NCI-H1105 treated with DMSO at 0.1 percent for 48 hours (cell line): ENCODE measurements at regions not wholly inside any gene's neighbourhood (a gene's known extent, or its start where the extent isn't known, plus 50 kb on each side); places are given as distances from the start of the nearest gene placed in this dataset.

Source experiments
- DNase-seq: peaks from one replicate; lab custom pipeline; 2025; lab: John Stamatoyannopoulos, UW

DNA sequence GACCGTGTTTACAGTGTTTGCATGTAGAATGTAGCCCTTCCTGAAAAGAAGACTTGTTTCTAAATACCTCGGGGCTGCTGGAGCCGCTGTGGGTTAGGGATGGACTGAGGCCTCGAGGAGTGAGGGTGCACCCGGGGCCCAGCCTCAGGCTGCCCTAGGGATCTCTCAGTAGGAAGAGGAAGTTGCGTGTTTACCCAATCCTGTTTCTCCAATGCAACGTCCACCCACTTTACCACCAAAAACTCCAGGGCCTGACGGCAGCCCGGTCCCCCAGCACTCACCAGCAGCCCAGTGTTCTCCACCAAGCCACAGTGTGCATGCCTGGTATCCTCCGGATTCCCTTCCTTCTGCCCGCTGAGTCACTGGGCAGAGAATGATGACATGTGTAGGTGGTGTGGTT is 255.8 kb downstream of the GLI2 start:
- no peak for DNase-seq

DNA sequence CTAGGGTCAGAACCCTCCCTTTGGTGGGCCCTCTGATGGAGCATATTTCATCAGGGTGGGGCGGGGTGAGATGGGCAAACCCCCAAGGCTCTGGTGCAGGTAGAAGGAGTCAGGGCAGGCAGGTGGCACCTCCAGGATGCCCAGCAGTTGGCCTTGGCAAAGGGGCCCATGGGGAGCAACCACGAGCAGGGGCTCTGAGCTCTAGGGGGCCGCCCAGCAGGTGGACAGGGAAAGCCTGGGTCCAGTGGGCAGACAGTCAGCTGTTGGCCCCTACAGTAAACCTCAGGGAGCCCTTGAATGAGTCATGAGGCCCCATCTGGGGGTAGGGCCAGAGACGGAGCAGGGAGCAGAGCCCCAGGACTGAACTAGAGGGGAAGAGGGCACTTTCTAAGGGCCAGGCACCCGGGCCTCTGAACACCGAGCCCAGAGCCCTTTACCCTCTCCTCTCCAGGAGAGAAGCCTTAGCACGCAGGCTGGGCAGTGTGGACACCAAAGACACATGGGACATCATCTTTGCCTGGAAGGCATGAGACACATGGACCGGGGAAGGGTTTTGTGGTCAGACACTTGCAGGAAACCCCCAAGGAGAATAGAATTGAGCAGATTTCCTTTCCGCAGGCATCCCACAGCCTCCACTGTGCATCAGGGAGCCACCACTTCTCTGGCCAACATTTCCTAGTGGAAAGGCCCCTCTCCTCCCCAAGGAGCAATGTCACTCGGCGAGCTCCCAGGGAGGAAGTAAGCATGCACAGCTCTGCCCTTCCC is 257.3 kb downstream of the GLI2 start:
- no peak for DNase-seq

DNA sequence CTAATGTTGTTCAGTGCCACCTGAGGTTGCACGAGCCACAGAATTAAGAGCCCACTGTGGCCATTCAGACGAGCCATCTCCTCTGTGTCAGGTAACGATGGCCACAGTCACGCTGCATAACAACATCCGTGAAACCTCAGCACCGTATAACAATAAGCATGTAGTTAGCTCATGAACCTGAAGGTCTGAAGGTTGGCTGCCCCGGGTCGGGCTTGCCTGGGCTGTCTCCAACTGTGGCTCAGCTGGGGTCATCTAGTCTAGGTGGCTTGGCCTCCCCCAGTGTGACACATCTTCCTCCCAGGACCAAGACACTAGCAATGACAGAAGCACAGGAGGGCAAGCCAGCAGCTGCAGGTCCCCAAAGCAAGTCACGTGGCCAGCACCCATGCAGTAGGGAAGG is 258.0 kb downstream of the GLI2 start:
- DNase-seq: no peak

- no peak for DNase-seq
Measured at GRCh38 chr2:120994301-120994995, 258.8 kb downstream of the GLI2 start.

DNA sequence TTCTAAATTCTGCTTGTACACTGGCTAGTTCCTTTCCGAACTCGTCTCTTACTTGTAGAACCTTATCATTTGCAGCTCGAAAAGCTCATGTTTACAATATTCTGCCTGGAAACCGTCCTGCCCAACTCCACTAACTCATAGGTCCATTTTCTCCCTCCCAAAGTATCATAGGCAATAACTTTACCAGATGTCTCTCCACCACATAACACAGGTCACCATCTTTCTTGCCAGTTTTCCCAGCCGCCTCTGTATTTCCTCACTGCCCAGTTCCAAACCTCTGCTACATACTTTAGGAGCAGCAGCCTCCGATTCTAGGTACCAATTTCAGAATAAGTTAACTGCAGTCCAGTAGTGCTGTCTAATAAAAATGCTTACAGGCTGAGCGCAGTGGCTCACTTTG is 259.5 kb downstream of the GLI2 start:
- no peak for DNase-seq

DNA sequence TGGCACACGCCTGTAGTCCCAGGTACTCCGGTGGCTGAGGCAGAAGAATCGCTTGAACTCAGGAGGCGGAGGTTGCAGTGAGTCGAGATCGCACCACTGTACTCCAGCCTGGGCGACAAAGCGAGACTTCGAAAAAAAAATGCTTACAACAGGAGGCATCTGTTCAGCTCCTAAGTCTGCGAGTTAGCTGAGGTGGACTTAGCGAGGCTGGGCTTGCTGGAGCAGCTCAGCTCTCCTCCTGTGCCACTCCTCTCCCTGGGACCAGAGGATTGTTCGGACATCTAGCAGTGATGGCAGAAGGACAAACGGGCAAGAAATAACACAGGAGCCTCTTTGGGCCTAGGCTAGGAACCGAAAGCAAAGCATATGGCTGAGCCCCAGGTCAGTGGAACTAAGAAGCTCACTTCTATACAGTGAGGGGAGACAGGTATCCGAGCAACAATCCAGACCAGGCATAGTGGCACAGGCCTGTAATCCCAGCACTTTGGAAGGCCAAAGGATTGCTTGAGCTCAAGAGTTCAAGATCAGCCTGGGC is 260.1 kb downstream of the GLI2 start:
- no peak for DNase-seq

GRCh38 chr2:120999377-121000097 is 263.9 kb downstream of the GLI2 start:
- no peak for DNase-seq

DNA sequence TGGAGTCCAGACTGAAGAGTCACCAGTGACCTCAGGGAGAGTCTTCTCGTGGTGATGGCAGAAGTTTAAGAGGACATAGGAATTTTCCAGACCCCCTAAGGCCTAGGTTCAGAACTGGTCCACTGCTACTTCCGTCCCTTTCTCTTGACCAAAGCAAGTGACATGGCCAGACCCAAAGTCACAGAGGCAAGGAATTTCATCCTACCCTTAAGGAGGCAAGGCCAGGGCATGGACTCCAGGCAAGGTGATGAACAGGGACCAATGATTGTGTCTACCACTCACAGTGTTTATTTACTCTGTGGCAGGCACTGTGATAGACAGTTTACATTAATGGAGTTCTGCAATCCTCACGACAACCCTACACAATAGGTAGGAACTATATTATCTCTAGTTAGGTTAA is 265.1 kb downstream of the GLI2 start:
- DNase-seq: no peak

- no peak for DNase-seq
Measured at GRCh38 chr2:121001641-121002040, 266.0 kb downstream of the GLI2 start.

- no peak for DNase-seq
Measured at GRCh38 chr2:121002597-121002996, 266.9 kb downstream of the GLI2 start.

DNA sequence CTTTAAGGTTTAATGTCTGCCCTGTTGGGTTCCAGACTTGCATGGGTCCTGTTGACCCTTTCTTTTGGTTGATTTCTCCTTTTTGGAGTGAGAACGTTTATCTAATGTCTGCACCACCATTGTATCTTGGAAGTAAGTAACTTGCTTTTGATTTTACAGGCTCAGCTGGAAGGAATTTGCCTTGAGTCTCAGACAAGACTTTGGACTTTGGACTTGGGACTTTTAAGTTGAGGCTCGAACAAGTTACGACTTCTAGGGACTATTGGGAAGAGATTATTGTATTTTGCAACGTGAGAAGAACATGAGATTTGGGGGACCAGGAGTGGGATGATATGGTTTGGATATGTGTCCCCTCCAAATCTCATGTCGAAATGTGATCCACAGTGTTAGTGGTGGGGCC is 267.7 kb downstream of the GLI2 start:
- DNase-seq: no peak

- DNase-seq: no peak
Measured at GRCh38 chr2:121004359-121004758, 268.7 kb downstream of the GLI2 start.

DNA sequence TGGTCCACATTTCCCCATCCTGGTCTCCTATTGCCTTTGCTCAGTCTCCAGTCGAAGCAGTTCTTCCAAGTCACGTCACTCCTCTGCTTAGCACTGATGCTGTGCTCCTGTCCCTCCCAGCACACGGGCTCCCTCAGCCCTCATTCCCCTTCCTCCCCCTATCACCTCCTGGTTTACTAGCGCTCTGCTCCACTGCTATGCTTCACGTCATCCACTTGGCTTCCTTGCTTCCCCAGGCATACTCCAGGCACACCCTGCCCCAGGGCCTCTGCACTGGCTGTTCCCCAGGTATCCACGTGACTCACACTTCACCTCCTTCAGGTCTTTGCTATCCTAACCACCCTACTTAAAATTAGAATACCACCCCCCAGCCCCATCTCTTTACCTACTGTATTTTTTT is 269.3 kb downstream of the GLI2 start:
- DNase-seq: no peak

GRCh38 chr2:121005453-121005852 is 269.8 kb downstream of the GLI2 start:
- no peak for DNase-seq

DNA sequence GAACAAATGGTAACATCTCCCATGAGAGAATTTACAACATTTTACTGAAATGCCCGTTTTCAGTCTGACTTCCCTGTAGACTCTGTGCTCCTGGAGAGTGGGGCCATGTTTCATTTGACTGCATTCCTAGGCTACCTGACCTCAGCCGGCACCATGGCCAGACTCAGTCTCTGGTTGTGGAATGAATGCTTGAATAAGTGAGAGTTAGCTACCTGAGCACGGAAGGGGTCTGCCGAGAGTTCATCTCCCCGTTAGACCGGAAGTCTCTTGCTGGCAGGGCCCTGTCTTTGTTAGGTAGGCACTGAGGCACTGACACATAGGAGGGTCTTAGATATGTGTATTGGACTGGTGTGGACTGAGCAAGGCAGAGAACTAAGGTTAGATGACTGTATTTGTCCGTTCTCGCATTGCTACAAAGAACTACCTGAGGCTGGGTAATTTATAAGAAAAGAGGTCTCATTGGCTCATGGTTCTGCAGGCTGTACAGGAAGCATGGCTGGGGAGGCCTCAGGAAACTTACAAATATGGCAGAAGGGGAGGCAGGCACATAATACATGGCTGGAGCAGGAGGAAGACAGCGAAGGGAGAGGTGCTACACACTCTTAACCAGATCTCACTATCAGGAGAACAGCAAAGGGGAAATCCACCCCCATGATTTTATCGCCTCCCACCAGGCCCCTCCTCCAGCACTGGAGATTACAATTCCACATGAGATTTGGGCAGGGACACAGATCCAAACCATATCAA is 271.2 kb downstream of the GLI2 start:
- no peak for DNase-seq

DNA sequence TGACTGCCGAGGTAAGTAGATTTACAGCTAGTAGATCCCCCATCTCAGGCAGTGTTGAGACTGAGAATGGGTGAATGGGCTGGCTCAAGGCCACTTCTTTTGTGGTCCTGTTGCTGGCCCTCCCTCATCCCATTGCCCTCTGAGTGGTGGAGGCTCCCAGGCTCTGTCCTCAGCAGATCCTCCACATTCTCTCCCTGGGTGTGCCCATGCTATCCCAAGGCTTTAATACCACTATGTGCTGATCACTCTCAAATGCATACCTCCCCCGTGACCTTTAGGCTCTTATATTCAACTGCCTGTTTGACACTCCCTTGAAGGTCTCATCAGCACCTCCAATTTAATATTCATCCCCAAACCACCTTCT is 271.8 kb downstream of the GLI2 start:
- no peak for DNase-seq

DNA sequence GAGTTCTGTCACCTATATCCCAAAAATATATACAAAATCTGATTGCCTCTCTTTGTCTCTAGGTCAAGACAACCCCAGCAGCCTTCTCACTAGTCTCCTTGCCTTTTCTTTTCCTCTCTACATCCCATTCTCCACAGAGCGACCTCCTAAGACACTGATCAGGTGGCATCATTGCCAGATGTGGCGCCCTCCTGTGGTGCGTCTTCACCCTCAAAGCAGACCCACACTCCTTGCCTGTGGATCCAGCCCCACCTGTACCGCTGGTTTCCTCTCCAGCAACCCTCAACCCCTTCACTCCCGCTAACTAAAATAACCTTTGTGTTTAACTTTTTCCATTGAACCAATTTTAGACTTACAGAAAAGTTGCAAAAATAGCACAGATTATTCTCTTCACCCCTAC is 273.3 kb downstream of the GLI2 start:
- no peak for DNase-seq

GRCh38 chr2:121010998-121011397 is 274.0 kb downstream of the TFCP2L1 start:
- no peak for DNase-seq

GRCh38 chr2:121014876-121015275 is 270.1 kb downstream of the TFCP2L1 start:
- DNase-seq: no peak

GRCh38 chr2:121015971-121016485 is 269.0 kb downstream of the TFCP2L1 start:
- DNase-seq: no peak

DNA sequence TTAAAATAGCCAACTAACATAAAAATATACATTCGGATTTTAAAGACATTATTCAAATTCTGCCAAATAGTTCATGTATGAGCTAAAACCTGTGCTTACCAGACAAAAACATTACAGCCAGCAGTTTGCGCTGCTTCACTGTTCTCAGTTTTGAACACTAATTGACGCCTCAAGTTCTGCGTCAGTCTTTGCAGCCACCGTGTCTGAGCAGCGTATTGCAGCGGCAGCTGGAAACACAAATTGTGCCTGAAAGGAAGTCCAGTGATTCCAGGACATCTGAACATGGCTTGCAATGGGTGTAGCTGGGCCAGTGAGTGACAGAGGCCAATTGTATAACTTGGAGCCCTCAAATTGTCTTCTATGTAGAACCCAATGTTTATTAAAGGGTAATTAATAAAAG is 267.6 kb downstream of the TFCP2L1 start:
- DNase-seq: no peak
